ENCODE measurements at regions not wholly inside any gene's neighbourhood (a gene's known extent, or its start where the extent isn't known, plus 50 kb on each side); places are given as distances from the start of the nearest gene placed in this dataset.

GRCh38 chr21:14903172-14903865 lies 161.5 kb downstream of the NRIP1 start:
- no peaks in the 10 kb centered on the region for H3K27me3 Mint-ChIP-seq (ENCODE audit: low read depth)
- H3K36me3 Mint-ChIP-seq (ENCODE audit: low read depth): peaks cover 3% of the 10 kb centered on the region
- no peaks in the 10 kb centered on the region for H3K4me1 Mint-ChIP-seq
- DNase-seq (ENCODE audit: low read depth, low spot score): no peak
- no peak overlapping the region for H3K4me3 Mint-ChIP-seq
- no peak overlapping the region for H3K27ac Mint-ChIP-seq (ENCODE audit: unreplicated experiment)
- peaks cover 2% of the 10 kb centered on the region for H3K9me3 Mint-ChIP-seq
- TF ChIP-seq CTCF (conservative IDR thresholded peaks at IDR 0.05): no peak

DNA sequence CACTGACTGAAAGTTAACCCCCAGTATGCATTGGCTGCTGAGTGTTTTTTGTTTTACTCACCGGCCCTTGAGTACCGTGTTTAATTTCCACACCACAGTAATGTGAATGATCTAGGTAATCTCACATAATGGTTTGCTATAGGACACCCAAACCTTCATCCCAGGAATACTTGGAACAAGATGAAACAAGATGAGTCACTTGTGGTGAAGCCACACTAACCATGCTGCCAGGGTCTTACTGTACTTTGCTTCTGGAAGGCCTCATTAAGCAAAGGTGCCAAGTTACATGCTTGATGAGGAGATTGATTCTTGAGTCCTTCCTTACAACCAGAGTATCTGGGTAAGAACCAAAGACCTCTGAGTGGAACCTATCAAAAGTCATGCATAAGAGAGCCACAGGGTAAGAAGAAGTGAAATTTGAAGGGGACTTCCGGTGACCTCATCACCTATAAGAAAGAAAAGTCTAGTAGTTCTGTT lies 163.3 kb downstream of the NRIP1 start:
- peaks cover 5% of the 10 kb centered on the region for H3K9me3 Mint-ChIP-seq

GRCh38 chr21:14900611-14901010 lies 164.2 kb downstream of the NRIP1 start:
- Mint-ChIP-seq H3K9me3 (peaks cover 7% of the 10 kb centered on the region), H3K4me1 (no peaks in the 10 kb centered on the region), H3K27ac (ENCODE audit: unreplicated experiment) (no peak overlapping the region), H3K27me3 (ENCODE audit: low read depth) (no peaks in the 10 kb centered on the region), H3K4me3 (no peak overlapping the region), H3K36me3 (ENCODE audit: low read depth) (peaks cover 3% of the 10 kb centered on the region)
- no peak for TF ChIP-seq CTCF (conservative IDR thresholded peaks at IDR 0.05)
- no peak for DNase-seq (ENCODE audit: low read depth, low spot score)

More for the DNA sequence above, 163.3 kb downstream of the NRIP1 start:
- Mint-ChIP-seq H3K27ac (ENCODE audit: unreplicated experiment) (no peak overlapping the region), H3K4me3 (no peak overlapping the region), H3K27me3 (ENCODE audit: low read depth) (no peaks in the 10 kb centered on the region), H3K4me1 (no peaks in the 10 kb centered on the region), H3K36me3 (ENCODE audit: low read depth) (peaks cover 3% of the 10 kb centered on the region)
- TF ChIP-seq CTCF (conservative IDR thresholded peaks at IDR 0.05): no peak
- DNase-seq (ENCODE audit: low read depth, low spot score): no peak

DNA sequence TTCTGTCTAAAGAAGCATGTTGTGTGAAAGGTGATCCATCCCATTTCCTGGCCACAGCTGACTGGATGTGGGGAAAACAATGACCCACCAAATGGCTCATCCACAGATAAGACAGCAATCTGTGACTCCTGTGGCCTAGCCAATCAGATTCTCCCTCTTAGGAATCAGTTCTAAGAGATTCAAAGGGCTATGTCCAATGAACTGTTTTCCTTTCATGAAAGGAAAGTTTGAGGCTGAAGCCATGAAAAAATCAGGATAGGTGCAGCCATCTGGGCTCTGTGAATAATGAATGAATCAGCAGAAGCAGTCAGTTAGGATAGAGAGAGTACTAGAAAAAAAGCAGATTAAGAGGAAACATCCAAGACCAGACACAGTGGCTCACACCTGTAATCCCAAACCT lies 164.7 kb downstream of the NRIP1 start:
- no peak overlapping the region for H3K27ac Mint-ChIP-seq (ENCODE audit: unreplicated experiment)
- H3K27me3 Mint-ChIP-seq (ENCODE audit: low read depth): no peaks in the 10 kb centered on the region
- no peaks in the 10 kb centered on the region for H3K36me3 Mint-ChIP-seq (ENCODE audit: low read depth)
- no peak for DNase-seq (ENCODE audit: low read depth, low spot score)
- no peak for TF ChIP-seq CTCF (conservative IDR thresholded peaks at IDR 0.05)
- H3K4me1 Mint-ChIP-seq: no peaks in the 10 kb centered on the region
- peaks cover 7% of the 10 kb centered on the region for H3K9me3 Mint-ChIP-seq
- no peak overlapping the region for H3K4me3 Mint-ChIP-seq

DNA sequence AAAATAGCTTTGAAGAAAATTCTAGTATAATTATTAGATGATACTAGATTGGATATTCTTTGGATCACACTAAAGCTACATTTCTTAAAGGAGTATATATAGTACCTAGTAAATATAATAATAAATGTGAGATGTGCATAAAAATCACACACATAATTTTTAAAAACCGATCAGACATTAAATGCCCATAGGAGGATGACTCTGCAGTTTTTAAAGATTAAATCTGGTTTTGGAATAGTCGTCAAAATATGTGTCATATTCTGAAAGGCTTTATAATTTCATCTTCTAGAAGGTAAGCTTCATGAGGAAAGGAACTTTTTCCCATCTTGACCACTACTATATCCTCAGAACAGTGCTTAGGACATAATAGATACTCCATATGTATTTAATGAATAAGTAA lies 169.0 kb downstream of the NRIP1 start:
- no peaks in the 10 kb centered on the region for H3K27me3 Mint-ChIP-seq (ENCODE audit: low read depth)
- no peaks in the 10 kb centered on the region for H3K36me3 Mint-ChIP-seq (ENCODE audit: low read depth)
- no peak overlapping the region for H3K4me3 Mint-ChIP-seq
- no peak overlapping the region for H3K27ac Mint-ChIP-seq (ENCODE audit: unreplicated experiment)
- TF ChIP-seq CTCF (conservative IDR thresholded peaks at IDR 0.05): no peak
- no peaks in the 10 kb centered on the region for H3K4me1 Mint-ChIP-seq
- DNase-seq (ENCODE audit: low read depth, low spot score): no peak
- H3K9me3 Mint-ChIP-seq: peaks cover 7% of the 10 kb centered on the region
